Gastrocnemius medialis (tissue), 4 donors: ENCODE measurements at regions not wholly inside any gene's neighbourhood (a gene's known extent, or its start where the extent isn't known, plus 50 kb on each side); places are given as distances from the start of the nearest gene placed in this dataset.

ENCODE experiments used
- ATAC-seq, 2 donors: fragments of 150-250 bp; one replicate each; pipeline ENCODE4 v1.9.1; 2016
- DNase-seq, 2 donors: peaks; one replicate each; pipeline ENCODE4 v3.0.0-alpha.2; 2019
- H3K27ac ChIP-seq, 4 donors: fragments of 200-600 bp; sonication (generic); 1 replicate in 1 of 4; 2 replicates in 3 of 4; pipeline ENCODE4 v1.5.1; 2016 to 2018; ENCODE audit warnings: mild to moderate bottlenecking in 2 of 4, moderate library complexity in 1 of 4
- H3K27me3 ChIP-seq, 3 donors: fragments of 200-600 bp; sonication (generic) in 2 of 3; 1 replicate in 1 of 3; 2 replicates in 2 of 3; pipeline versions ENCODE4 v1.5.1 to v1.6.0; 2016 to 2019; ENCODE audit warnings: mild to moderate bottlenecking in 1 of 3, moderate library complexity in 1 of 3
- H3K36me3 ChIP-seq, 2 donors: fragments of 200-600 bp; sonication (generic) in 1 of 2; one replicate each; pipeline ENCODE4 v1.5.1; 2017 to 2018
- H3K4me1 ChIP-seq, 2 donors: fragments of 200-600 bp; sonication (generic) in 1 of 2; one replicate each; pipeline ENCODE4 v1.5.1; 2016 to 2017; ENCODE audit warnings: mild to moderate bottlenecking in 2 of 2
- H3K4me3 ChIP-seq, 4 donors: fragments of 200-600 bp; sonication (generic) in 3 of 4; 1 replicate in 1 of 4; 2 replicates in 3 of 4; pipeline ENCODE4 v1.5.1; 2016 to 2019; ENCODE audit warnings: mild to moderate bottlenecking in 2 of 4
- H3K9me3 ChIP-seq, 3 donors: fragments of 200-600 bp; sonication (generic) in 2 of 3; 1 replicate in 1 of 3; 2 replicates in 2 of 3; pipeline ENCODE4 v1.5.1; 2016 to 2019
- CTCF ChIP-seq, 5 experiments: fragments of 450-650 bp in 3 of 5; fragments of 200-600 bp in 2 of 5; sonication (generic) in 2 of 5; IDR thresholded peaks in 4 of 5; conservative IDR thresholded peaks in 1 of 5; 1 replicate in 4 of 5; 2 replicates in 1 of 5; pipeline ENCODE4 v1.5.1; 2016 to 2019; ENCODE audit warnings: antibody characterized with exemption in 5 of 5, mild to moderate bottlenecking in 3 of 5, moderate library complexity in 3 of 5
- POLR2A ChIP-seq, 2 donors: fragments of 450-650 bp; IDR thresholded peaks; one replicate each; pipeline ENCODE4 v1.6.1; 2017; ENCODE audit warnings: antibody characterized with exemption in 2 of 2, mild to moderate bottlenecking in 2 of 2, moderate library complexity in 2 of 2
- in situ Hi-C, 4 donors: fragments of 200-750 bp; cut with MboI; loops; one replicate each; pipeline versions ENCODE4 v1.15.0 to v1.8.0; 2017; ENCODE audit warnings: low sequenced_read_pairs in 4 of 4
- intact Hi-C: fragments of 100-400 bp; cut with DNase I; formaldehyde crosslinking; loops from one replicate; pipeline ENCODE4 v1.15.1; 2023; ENCODE audit warnings: low total_unique reads

- H3K4me1 ChIP-seq, result no peaks in the 10 kb centered on the region
- no peak overlapping the region for H3K4me3 ChIP-seq
- DNase-seq, result no peak
- no peaks in the 10 kb centered on the region for H3K9me3 ChIP-seq
- intact Hi-C loops, result no loop called here
- no peaks in the 10 kb centered on the region for H3K27me3 ChIP-seq
- no peak for ATAC-seq
- H3K27ac ChIP-seq, result no peak overlapping the region
- H3K36me3 ChIP-seq, result no peaks in the 10 kb centered on the region
- no peak for TF ChIP-seq POLR2A (IDR thresholded peaks at IDR 0.05)
- TF ChIP-seq CTCF (IDR thresholded peaks at IDR 0.05 in 4 of 5, conservative IDR thresholded peaks at IDR 0.05 in 1 of 5), result no peak
- in situ Hi-C loops, result no loop called here
These were observed 366.7 kb upstream of the ZFHX3 start for GRCh38 chr16:73414638-73415037.

GRCh38 chr16:73413830-73414190 lies 365.9 kb upstream of the ZFHX3 start:
- TF ChIP-seq POLR2A (IDR thresholded peaks at IDR 0.05) (no peak), CTCF (IDR thresholded peaks at IDR 0.05 in 4 of 5, conservative IDR thresholded peaks at IDR 0.05 in 1 of 5) (no peak)
- Histone ChIP-seq H3K4me1 (no peaks in the 10 kb centered on the region), H3K36me3 (no peaks in the 10 kb centered on the region), H3K4me3 (no peak overlapping the region), H3K9me3 (no peaks in the 10 kb centered on the region), H3K27ac (no peak overlapping the region), H3K27me3 (no peaks in the 10 kb centered on the region)
- intact Hi-C loops (no loop called here), in situ Hi-C loops (no loop called here)
- DNase-seq, result no peak
- no peak for ATAC-seq

- Histone ChIP-seq H3K36me3 (no peaks in the 10 kb centered on the region), H3K4me3 (no peak overlapping the region), H3K27me3 (peaks cover 0 to 3% (median 0%) of the 10 kb centered on the region in 3 donors), H3K4me1 (no peaks in the 10 kb centered on the region), H3K9me3 (no peaks in the 10 kb centered on the region), H3K27ac (no peak overlapping the region)
- no peak for ATAC-seq
- DNase-seq, result no peak
- intact Hi-C loops, result no loop called here
- in situ Hi-C loops, result no loop called here
- no peak for TF ChIP-seq POLR2A (IDR thresholded peaks at IDR 0.05)
- TF ChIP-seq CTCF (IDR thresholded peaks at IDR 0.05 in 4 of 5, conservative IDR thresholded peaks at IDR 0.05 in 1 of 5), result no peak
These were observed 365.3 kb upstream of the ZFHX3 start for GRCh38 chr16:73413091-73413829.

- intact Hi-C loops, result no loop called here
- no peak for TF ChIP-seq CTCF (IDR thresholded peaks at IDR 0.05 in 4 of 5, conservative IDR thresholded peaks at IDR 0.05 in 1 of 5)
- no peak for TF ChIP-seq POLR2A (IDR thresholded peaks at IDR 0.05)
- Histone ChIP-seq H3K4me1 (no peaks in the 10 kb centered on the region), H3K9me3 (no peaks in the 10 kb centered on the region), H3K27ac (no peak overlapping the region), H3K27me3 (peaks cover 0 to 3% (median 0%) of the 10 kb centered on the region in 3 donors), H3K36me3 (no peaks in the 10 kb centered on the region), H3K4me3 (no peak overlapping the region)
- no peak for DNase-seq
- in situ Hi-C loops, result no loop called here
- ATAC-seq, result no peak
These were observed 364.5 kb upstream of the ZFHX3 start for GRCh38 chr16:73412416-73412815.

GRCh38 chr16:73408716-73409115 lies 360.8 kb upstream of the ZFHX3 start:
- Histone ChIP-seq H3K9me3 (no peaks in the 10 kb centered on the region), H3K27ac (no peak overlapping the region), H3K4me3 (no peak overlapping the region), H3K36me3 (no peaks in the 10 kb centered on the region), H3K27me3 (peaks cover 0 to 6% (median 0%) of the 10 kb centered on the region in 3 donors), H3K4me1 (no peaks in the 10 kb centered on the region)
- in situ Hi-C loops (no loop called here), intact Hi-C loops (no loop called here)
- ATAC-seq (no peak), DNase-seq (no peak)
- TF ChIP-seq POLR2A (IDR thresholded peaks at IDR 0.05), result no peak
- no peak for TF ChIP-seq CTCF (IDR thresholded peaks at IDR 0.05 in 4 of 5, conservative IDR thresholded peaks at IDR 0.05 in 1 of 5)
